ENCODE measurements at regions not wholly inside any gene's neighbourhood (a gene's known extent, or its start where the extent isn't known, plus 50 kb on each side); places are given as distances from the start of the nearest gene placed in this dataset.

DNA sequence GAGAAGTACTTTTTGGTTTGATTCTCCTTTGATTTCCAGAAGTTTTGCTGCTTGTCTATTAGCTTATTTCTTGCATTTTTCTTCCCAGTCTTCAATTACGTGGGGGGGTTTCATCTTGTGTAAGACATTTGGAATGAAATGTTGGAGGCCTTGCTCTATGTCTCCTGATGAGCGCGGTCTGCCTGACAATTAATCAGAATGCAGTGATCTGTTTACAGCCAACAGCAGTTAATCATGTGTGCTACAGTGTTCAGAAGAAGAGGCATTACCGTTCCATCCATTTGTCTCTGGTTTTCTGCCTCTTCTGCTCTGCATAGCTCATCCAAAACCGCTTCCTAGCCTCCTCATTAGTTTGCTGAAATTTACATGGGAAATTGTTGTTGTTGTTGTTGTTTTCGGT is 134.4 kb upstream of the ST6GAL2 start:
- DNase-seq (ENCODE audit: low spot score) = no peak
- ATAC-seq = no peak

DNA sequence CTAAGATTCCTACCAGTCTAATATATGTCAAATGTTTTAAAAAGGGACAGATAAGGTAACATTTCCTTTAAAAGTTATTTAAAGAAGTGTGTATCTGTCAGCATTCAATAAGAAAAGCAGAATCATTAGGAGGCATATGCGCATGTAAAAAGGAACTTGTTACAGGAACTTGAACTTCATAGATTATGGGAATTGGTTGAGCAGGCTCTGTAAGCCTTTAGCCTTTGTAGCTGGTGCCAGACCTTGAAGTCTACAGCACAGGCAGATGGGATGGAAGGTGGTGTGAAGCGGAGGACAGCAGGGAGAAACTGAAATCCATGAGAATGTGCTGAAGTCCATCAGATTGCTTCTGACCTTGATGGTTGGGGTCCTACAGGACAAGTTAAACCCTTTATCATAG is 138.3 kb upstream of the ST6GAL2 start:
- ATAC-seq (no peak), DNase-seq (ENCODE audit: low spot score) (no peak)

DNA sequence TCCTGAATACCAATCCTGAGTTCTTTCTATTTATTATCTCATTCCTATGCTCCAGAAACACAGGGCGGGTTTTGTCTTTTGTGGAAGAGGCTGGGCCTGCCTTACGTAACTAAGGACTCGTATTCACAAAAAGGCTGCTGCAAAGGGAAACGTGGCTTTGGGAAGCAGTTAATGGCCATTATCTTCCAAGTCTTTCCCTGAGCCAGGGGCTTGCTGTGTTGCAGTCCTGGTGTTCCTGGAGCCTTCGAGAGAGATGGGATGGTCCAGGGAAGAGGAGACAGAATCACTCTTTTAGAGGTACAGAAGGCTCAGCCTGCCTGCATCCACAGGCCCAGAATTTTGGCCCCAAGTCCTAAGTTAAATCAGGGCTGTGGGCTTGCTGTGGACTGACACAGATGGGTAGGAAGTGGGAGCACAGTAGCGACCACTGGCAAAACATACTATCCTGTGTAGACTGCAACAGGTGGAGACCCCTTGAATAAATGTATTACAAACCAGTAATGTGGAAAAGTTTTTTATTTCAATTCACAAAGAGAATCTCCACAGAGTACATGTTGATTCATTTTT is 139.4 kb upstream of the ST6GAL2 start:
- no peak for ATAC-seq

DNA sequence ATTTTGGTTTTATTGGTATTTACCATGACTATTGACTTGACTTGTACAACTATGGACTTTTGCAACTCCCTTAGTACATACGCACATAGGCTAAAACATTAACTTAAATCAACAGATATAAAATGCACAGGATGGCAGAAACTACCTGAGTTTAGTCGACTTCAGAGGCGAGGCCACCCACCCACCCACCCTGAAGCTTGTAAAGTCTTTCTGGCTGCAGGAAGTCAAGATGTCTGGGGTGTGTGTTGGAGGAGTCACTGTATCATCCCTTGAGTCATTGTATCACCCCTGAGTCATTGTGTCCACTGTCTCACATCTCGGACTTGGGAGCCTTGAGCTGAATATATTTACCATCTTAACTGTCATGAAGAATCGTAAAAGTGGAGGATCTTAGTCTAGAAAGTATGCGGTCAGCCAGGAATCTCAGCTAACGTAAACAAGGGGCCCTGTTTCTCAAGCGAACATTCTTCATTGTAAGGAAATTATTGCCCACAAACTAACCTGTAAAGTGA is 140.0 kb upstream of the ST6GAL2 start:
- ATAC-seq = no peak

More for the DNA sequence above, 139.4 kb upstream of the ST6GAL2 start:
- DNase-seq (ENCODE audit: low spot score) = no peak

DNA sequence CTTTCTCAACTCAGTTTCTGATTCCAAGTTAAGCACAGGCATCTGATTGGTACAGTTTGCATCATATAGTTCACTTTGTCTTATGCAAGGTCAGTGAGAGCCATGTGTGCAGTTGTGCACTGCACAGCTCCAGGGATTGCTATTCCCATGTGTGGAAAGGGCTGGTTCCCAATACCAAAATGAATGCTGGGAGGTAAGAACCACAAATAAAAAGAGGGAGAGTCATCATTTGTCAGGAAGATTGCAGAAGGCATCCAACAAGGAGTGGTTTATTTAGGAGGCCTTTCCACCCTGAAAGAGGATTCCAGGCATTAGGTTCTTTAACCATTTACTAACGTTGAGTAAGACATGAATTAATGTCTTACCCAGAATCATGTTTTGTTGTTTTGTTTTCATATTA is 141.2 kb upstream of the ST6GAL2 start:
- no peak for ATAC-seq
- no peak for DNase-seq (ENCODE audit: low spot score)

More for the DNA sequence above, 140.0 kb upstream of the ST6GAL2 start:
- DNase-seq (ENCODE audit: low spot score) = no peak

DNA sequence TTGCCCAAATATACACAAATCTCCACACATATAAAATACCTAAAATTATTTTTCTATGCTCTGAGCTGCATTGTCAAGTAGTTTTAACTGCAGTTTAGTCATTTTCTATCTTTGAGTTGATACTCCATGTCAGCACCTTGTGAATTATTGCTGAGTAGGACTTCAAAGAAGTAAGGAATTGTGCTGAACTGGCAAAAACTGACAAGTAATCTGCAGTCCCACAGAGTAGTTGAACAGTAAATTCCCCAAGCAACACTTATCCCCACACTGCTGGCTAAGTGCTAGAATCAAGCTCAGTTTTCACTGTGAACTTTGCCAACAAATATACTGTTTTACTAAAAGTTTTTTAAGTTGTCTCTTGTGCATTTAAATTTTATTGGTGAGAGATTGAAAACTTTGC is 141.8 kb upstream of the ST6GAL2 start:
- no peak for ATAC-seq
- DNase-seq (ENCODE audit: low spot score) = no peak

DNA sequence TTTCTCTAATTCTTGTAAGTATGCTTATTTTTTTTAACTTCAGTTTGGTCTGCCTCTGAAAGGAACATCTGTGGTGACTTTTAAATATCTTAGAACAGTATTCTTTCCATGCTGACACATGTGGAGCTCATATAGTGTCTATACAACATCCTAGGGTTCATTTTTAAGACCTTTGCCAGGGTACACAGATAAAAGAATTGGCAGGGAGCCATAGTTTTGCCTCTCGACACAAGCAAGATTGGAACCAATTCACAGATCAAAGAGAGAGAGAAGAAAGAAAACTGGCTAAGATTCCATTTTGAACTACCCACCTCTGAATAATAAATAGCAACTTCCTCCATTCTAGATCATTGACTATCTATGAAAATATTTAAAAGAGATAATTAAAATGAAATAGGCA is 142.7 kb upstream of the ST6GAL2 start:
- no peak for DNase-seq (ENCODE audit: low spot score)
- ATAC-seq = no peak

DNA sequence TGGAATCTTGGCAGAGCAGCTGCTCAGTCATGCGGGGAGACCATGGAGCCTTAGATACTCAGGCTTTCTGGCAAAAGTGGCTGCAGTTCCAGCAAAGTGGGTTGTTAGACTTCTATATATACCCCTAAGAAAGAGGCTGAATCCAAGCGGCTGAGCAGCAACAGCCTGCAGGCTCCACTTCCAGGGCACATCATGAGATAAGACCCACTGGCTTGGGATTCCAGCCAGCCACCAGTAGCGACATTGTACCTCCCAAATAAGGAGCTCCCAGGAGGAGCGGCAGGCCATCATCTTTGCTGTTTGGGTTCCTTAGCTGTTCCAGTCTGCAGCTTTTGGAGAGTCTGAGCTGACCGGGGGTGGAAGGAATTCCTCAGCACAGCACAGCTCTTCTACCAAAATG is 150.3 kb upstream of the ST6GAL2 start:
- peak; percentile 24 for ATAC-seq
- DNase-seq (ENCODE audit: low spot score) = no peak

DNA sequence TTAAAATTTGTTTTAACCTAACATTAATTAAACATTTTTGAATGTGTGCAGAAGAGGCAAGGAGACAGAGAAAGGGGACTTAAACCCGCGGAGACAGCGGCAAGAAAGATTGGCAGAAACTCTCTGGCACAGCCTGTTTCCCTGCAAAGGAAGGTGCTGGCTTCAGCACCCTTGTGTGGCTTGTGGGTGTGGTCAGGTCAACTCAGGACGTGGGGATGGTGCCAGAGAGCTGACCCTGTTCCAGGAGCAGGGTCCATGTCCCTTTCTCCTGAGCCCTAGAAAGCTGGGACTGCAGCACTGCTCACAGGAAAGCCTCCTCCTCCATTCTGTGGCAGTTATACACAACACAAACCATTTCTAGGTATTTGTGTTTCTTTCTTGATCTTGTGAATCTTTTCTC is 176.2 kb upstream of the ST6GAL2 start:
- no peak for ATAC-seq
- no peak for DNase-seq (ENCODE audit: low spot score)

DNA sequence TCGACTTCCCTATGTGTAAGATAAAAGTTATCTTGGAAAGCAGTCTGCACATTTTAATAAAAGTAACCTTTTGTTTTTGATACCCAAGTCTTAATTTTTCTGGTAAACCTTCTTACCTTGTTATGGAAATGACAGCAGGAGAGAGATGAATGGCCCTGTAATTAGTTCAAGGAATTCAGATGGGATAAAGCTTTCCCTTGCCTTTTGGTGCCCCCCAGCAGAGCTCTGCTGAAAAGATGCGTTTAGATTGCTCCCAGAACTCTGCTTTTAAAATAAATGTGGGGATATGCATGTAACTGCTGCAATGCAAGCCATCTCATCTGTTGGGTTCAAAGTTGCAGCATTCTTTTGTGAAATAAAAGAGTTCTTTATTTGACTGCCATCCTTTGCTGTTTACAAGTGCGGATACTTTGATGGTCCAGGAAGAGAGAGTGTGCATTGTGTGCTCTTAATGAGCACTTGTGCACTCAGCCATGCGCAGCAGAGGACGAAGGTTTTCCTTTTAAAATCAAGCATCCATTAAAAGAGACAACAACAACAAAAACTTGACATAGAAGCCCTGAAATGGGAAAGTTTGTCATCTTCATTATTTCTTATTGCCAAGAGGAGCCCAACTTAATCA is 176.7 kb upstream of the ST6GAL2 start:
- ATAC-seq (no peak), DNase-seq (ENCODE audit: low spot score) (no peak)

DNA sequence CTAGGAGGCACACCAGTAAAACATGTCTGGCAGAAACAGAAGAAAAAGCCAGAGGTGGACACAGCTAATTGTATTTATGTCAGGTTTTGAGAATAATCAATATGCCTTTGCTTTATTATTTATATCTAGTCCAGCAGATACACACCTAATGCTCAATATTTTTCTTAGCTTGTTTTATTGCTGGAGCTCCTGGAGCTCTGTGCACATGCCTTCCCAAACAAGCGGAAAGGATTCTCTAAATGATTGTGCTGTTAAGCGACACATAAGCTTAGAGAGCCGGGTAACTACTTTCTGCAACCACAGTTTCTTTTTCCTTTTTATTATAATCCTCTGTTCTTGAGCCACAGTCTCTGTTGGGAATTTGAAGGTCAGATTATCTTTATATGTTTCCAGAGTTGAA is 177.3 kb upstream of the ST6GAL2 start:
- ATAC-seq = no peak
- no peak for DNase-seq (ENCODE audit: low spot score)

DNA sequence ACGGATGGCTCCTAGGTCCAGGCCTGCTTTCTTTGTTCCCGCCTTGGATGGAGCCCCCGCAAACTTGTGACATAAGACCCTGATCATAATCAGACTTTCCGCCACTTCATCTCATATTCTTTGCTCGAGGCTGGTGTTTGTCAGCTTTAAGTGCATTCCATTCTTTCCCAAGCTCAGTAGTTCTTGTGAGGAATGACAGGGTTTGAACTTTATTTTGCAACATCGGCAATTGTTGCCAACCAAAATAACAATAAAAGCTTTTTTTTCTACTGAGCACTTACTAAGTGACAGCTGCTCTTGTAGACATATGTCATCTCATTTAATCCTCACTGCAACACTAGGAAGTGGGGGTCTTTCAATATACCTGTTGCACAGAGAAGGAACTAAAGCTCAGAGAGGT is 178.8 kb upstream of the ST6GAL2 start:
- ATAC-seq = no peak
- DNase-seq (ENCODE audit: low spot score) = no peak

DNA sequence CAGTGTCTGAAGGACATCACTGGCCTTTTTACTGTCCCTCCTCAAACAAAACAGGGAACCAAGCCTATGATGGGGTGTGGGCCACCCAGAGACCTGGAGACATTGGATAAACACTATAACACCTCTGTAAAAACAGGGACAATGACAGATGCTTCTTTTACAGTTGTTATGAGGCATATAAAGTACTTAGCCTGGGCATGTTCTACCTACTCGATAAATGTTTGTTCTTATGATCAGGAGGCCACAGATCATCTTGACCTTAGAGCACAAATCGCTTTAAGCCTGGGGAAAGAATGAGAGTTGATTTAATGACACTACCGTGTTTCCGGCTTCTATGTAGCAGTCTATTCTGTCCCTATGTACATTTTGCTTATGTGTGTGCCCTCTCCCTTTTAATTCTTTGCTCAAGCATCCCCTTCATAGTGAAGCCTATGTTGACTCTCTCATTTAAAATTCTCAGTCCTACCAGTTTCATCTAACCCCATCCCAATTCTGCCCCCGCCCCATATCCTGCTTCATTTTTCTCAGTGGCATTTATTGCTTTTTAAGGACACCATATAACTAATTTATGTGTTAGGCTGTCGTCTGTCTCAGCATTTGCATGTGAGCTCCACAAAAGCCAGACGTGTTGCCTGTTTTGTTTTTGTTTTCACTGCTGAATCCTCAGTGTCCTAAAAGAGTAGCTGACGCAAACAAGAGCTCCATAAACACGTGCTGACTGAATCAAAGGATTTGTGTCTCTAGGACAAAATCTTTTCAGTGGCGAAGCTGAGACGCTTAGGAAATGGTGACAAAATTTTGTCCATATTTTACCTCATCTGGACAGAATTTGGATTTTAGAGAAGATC is 182.3 kb upstream of the ST6GAL2 start:
- ATAC-seq (no peak), DNase-seq (ENCODE audit: low spot score) (no peak)

DNA sequence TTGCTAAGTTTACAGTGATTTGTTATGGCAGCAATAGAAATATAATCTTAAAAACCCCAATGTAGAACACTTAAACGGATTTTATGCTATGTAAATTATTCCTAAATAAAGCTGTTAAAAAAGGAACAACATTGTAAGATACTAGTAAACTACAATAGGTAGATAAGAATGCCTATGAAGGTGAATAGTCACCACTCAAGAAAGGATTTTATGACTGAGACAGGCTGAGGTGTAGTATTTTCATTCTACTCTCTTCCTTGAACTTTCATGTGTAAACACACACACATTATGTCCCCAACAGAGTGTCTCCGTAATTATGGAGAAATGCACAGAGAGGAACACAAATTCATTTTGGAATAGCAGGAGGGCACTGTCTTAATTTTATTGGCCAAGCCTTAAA is 183.9 kb upstream of the ST6GAL2 start:
- DNase-seq (ENCODE audit: low spot score) (no peak), ATAC-seq (no peak)

DNA sequence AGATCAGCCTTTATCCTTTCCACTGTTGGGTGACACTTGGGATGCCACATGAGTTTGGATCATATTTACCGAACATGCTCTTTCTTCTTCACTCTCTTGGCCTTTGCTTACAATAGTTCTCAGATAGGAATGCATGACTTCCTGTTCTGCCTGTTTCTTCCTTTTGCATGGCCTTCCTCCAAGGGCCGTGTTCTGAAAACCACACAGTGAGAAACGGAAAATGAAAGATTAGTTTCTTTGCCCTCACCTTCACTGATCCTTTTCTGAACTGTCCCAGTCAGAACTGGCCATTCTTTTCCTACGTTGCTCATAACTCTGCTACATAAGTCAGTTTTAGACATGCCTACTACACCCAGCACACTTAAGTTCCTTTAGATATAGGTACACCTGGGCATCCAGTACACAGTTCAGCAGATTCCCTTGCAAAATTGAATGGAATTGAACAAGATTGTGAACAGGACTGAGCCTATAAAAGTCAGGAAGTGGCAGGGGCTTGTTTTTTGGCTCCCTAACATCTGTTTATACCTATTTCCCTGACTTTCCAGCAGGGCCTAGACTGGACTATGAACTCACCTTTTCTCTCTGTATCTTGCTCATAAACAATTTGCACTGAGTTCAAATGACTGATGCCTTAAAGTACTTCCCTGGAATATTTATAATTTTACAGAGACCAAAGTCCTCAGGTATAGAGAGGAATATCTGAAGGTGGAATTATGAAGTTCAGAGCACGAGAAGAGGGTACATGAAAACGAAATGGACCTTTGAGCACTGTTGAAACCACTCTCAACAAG is 186.4 kb upstream of the ST6GAL2 start:
- no peak for DNase-seq (ENCODE audit: low spot score)
- ATAC-seq = no peak

DNA sequence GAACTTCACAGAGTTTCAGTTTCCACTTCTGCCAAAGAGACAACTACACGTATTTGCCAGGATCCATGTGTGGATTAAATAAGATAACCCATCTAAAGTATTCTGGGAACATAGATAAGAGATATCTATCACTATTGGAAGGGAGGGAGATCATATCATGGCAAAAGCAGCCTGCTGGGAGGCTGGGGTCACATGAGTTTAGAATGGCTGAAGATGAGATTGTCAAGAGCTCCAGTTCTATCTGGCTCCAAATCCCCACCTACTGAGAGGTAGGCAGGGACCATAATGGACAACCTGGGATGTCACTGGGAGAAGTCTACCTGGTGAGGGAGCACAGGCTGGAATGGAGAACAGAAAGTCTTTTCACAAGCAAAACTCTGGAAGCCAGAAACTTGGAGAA is 192.6 kb upstream of the ST6GAL2 start:
- DNase-seq (ENCODE audit: low spot score) = no peak
- no peak for ATAC-seq

DNA sequence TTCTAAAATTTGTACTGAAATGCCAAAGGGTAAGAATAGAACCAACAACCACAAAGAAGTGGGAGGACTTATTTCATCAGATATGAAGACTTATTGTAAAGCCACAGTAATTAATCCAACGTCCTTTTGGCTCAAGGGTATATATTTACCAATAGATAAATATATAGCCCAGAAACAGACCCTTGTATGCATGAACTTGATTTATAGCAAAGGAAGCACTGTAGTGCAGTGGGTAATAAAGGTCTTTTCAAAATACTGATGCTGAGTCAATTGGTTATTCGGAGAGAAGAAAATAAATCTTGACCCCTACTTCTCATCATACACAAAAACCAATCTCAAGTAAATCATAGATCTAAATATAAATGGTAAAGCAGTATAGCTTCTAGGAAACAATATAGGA is 200.5 kb upstream of the ST6GAL2 start:
- DNase-seq (ENCODE audit: low spot score) (no peak), ATAC-seq (no peak)

DNA sequence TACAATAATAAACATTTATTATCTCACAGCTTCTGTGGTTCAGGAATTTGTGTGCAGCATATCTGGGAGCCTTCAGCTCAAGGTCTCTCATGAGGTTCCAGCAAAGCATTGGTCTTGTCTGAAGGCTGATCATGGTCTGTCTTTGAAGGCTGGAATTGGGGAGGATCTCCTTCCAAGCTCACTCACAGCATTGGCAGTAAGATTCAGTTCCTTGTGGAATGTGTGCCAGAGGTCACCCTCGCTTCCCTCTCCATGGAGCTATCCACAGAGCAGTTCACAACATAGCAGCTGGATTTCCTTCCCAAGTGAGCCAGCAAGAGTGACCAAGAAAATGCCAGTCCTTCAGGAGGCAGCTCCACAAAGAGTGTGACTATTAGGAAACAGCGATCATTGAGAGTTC is 202.2 kb upstream of the ST6GAL2 start:
- no peak for ATAC-seq
- no peak for DNase-seq (ENCODE audit: low spot score)

DNA sequence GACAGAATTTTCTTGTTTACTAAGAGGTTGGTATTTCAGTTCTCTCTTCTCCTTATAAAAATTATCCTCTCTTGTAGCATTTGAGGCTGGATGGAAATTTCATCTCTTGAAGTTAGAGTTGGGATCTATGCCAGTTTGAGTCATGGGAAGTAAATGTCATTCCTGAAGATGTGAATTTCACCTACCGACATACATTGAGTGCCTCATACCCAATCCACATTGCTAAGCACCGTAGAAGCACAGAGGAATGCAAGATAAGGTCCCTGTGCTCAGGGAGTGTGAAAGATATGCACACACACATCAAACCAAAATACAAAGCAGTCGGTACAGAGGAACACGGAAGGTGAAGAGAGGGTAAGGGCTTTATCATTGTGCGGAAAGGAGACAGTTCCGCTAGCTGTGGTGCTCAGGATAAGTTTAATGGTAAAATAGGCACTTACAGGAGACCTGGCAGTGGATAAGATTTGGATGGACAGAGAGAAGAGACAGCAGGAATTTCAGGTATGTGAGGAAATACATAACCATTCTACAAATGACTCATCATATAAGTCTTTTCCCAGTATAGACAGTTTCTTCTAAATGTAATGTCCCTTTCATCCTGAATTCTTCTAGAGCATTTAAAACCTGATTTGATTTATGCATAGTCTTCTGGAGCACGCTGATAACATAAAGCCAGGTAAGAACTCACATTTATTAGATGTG is 205.3 kb upstream of the ST6GAL2 start:
- ATAC-seq = no peak

DNA sequence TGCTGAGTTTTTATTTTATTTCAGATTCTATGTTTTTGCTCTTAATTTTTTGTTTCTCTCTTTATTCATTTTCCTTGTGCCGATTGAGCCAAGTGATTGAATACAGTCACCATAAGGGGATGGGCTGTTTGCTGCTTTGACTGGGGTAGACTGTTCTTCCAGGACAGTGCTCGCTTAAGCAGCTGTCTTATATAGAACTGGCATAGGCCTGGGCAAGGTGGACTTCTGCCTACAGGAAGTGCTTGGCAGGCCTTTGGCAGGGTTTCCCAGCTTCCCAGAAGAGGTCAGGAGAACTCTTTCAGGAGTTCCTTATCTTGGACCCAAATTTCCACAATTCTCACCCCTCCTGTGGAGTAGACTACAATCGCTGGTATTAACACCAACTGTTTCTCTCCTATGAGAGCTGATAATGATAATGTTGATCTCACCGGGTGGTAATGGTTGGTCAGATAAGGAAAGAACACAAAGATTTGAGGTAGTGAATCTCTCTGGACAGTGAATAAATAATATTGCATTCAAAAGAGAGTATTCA is 207.5 kb upstream of the ST6GAL2 start:
- DNase-seq (ENCODE audit: low spot score) (no peak), ATAC-seq (no peak)

More for the DNA sequence above, 205.3 kb upstream of the ST6GAL2 start:
- no peak for DNase-seq (ENCODE audit: low spot score)
